ENCODE measurements at regions not wholly inside any gene's neighbourhood (a gene's known extent, or its start where the extent isn't known, plus 50 kb on each side); places are given as distances from the start of the nearest gene placed in this dataset.
"Not testable (repeated sequence)": the region's sequence is repeated elsewhere in the genome, so short reads cannot be mapped to it uniquely, and the experiment has no call there.

- H3K9me3 ChIP-seq (ENCODE audit: control insufficient read depth, low read length): not testable (repeated sequence)
Observed at GRCh38 chr10:10759806-10760205, 257.9 kb upstream of the CELF2 start.

GRCh38 chr10:10765017-10765416, 252.7 kb upstream of the CELF2 start:
- no peak overlapping the region for H3K9ac ChIP-seq (ENCODE audit: low read length)
- no peaks in the 10 kb centered on the region for H3K36me3 ChIP-seq (ENCODE audit: control insufficient read depth, insufficient read depth, low read length, severe bottlenecking)
- H3K4me3 ChIP-seq (ENCODE audit: low read length): no peak overlapping the region
- H3K27me3 ChIP-seq (replicated peaks; ENCODE audit: control insufficient read depth, insufficient read depth, low read length): peaks cover 6% of the 10 kb centered on the region
- DNase-seq (ENCODE audit: low read depth): no peak
- peaks cover 4% of the 10 kb centered on the region for H3K9me3 ChIP-seq (ENCODE audit: control insufficient read depth, low read length)
- peaks cover 8% of the 10 kb centered on the region for H3K4me1 ChIP-seq (ENCODE audit: control insufficient read depth, insufficient read depth, low read length)

More at GRCh38 chr10:10759806-10760205, 257.9 kb upstream of the CELF2 start:
- H3K4me3 ChIP-seq (ENCODE audit: low read length); H3K27me3 ChIP-seq (replicated peaks; ENCODE audit: control insufficient read depth, insufficient read depth, low read length); H3K36me3 ChIP-seq (ENCODE audit: control insufficient read depth, insufficient read depth, low read length, severe bottlenecking); H3K4me1 ChIP-seq (ENCODE audit: control insufficient read depth, insufficient read depth, low read length); H3K9ac ChIP-seq (ENCODE audit: low read length); DNase-seq (ENCODE audit: low read depth): not testable (repeated sequence)

DNA sequence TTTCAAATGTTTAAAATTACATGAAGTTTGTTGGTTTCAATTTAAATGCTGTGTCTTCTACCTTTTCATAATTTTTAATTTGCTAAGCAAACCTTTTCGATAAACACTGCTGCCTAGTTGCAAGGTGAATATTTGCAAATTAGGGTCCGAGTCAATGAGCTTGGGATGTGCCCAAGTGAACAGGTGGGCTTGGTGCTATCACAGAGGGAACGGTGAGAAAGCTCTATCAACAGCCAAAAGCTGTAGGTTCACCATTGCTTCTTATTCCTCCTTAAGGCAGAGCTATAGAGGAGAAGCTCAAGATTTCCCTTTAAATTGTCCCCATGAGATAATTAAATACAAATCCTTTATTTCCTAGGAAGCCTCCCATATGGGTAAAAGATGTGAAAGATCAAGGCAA, 245.3 kb upstream of the CELF2 start:
- H3K9me3 ChIP-seq (ENCODE audit: control insufficient read depth, low read length): no peaks in the 10 kb centered on the region
- H3K4me3 ChIP-seq (ENCODE audit: low read length): no peak overlapping the region
- DNase-seq (ENCODE audit: low read depth): no peak
- H3K4me1 ChIP-seq (ENCODE audit: control insufficient read depth, insufficient read depth, low read length): no peaks in the 10 kb centered on the region
- no peak overlapping the region for H3K9ac ChIP-seq (ENCODE audit: low read length)
- no peaks in the 10 kb centered on the region for H3K36me3 ChIP-seq (ENCODE audit: control insufficient read depth, insufficient read depth, low read length, severe bottlenecking)
- H3K27me3 ChIP-seq (replicated peaks; ENCODE audit: control insufficient read depth, insufficient read depth, low read length): no peaks in the 10 kb centered on the region

GRCh38 chr10:10772874-10773508, 244.7 kb upstream of the CELF2 start:
- H3K9me3 ChIP-seq (ENCODE audit: control insufficient read depth, low read length): no peaks in the 10 kb centered on the region
- no peak overlapping the region for H3K4me3 ChIP-seq (ENCODE audit: low read length)
- no peaks in the 10 kb centered on the region for H3K4me1 ChIP-seq (ENCODE audit: control insufficient read depth, insufficient read depth, low read length)
- DNase-seq (ENCODE audit: low read depth): no peak
- no peaks in the 10 kb centered on the region for H3K27me3 ChIP-seq (replicated peaks; ENCODE audit: control insufficient read depth, insufficient read depth, low read length)
- H3K9ac ChIP-seq (ENCODE audit: low read length): no peak overlapping the region
- H3K36me3 ChIP-seq (ENCODE audit: control insufficient read depth, insufficient read depth, low read length, severe bottlenecking): no peaks in the 10 kb centered on the region

DNA sequence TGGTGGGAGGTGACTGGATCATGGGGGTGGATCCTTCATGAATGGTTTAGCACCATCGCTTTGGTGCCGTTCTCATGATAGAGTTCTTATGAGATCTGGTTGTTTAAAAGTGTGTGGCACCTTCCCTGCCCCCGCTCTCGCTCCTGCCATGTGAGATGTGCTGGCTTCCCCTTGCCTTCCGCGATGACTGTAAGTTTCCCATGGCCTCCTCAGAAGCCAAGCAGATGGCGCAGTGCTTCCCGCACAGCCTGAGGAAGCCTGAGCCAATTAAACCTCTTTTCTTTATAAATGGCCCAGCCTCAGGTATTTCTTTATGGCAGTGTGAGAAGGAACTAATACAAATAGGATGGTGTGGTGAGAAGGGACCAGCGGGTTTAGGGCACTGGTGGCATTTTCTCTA, 243.3 kb upstream of the CELF2 start:
- no peak for DNase-seq (ENCODE audit: low read depth)
- H3K4me3 ChIP-seq (ENCODE audit: low read length): no peak overlapping the region
- H3K4me1 ChIP-seq (ENCODE audit: control insufficient read depth, insufficient read depth, low read length): no peaks in the 10 kb centered on the region
- no peaks in the 10 kb centered on the region for H3K36me3 ChIP-seq (ENCODE audit: control insufficient read depth, insufficient read depth, low read length, severe bottlenecking)
- H3K9me3 ChIP-seq (ENCODE audit: control insufficient read depth, low read length): no peaks in the 10 kb centered on the region
- H3K9ac ChIP-seq (ENCODE audit: low read length): no peak overlapping the region
- H3K27me3 ChIP-seq (replicated peaks; ENCODE audit: control insufficient read depth, insufficient read depth, low read length): no peaks in the 10 kb centered on the region

DNA sequence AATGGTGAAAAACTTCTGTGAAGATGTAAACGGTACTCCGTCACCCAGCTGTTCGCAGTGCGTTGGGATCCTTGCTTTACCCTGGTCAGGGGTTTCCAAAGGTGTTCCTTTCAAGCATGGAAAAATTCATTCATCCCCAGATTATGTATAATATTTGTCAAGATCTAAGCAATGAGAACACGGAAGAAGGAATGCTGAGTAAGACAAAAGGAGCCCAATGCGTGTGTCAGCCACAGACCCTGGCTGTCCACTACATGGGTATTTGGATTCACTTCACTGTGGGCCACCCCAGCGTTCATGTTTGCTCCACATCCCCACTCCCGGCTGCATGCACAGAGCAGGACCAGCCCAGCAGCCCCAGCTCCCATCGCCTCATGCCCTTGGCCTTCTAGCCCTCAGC, 241.3 kb upstream of the CELF2 start:
- Histone ChIP-seq H3K4me1 (ENCODE audit: control insufficient read depth, insufficient read depth, low read length) (no peaks in the 10 kb centered on the region), H3K9me3 (ENCODE audit: control insufficient read depth, low read length) (no peaks in the 10 kb centered on the region), H3K36me3 (ENCODE audit: control insufficient read depth, insufficient read depth, low read length, severe bottlenecking) (no peaks in the 10 kb centered on the region), H3K9ac (ENCODE audit: low read length) (no peak overlapping the region), H3K27me3 (replicated peaks; ENCODE audit: control insufficient read depth, insufficient read depth, low read length) (no peaks in the 10 kb centered on the region), H3K4me3 (ENCODE audit: low read length) (no peak overlapping the region)
- no peak for DNase-seq (ENCODE audit: low read depth)

GRCh38 chr10:10777279-10777678, 240.4 kb upstream of the CELF2 start:
- H3K4me1 ChIP-seq (ENCODE audit: control insufficient read depth, insufficient read depth, low read length): no peaks in the 10 kb centered on the region
- no peaks in the 10 kb centered on the region for H3K9me3 ChIP-seq (ENCODE audit: control insufficient read depth, low read length)
- no peaks in the 10 kb centered on the region for H3K27me3 ChIP-seq (replicated peaks; ENCODE audit: control insufficient read depth, insufficient read depth, low read length)
- DNase-seq (ENCODE audit: low read depth): no peak
- no peaks in the 10 kb centered on the region for H3K36me3 ChIP-seq (ENCODE audit: control insufficient read depth, insufficient read depth, low read length, severe bottlenecking)
- no peak overlapping the region for H3K9ac ChIP-seq (ENCODE audit: low read length)
- no peak overlapping the region for H3K4me3 ChIP-seq (ENCODE audit: low read length)

GRCh38 chr10:10777723-10778122, 239.9 kb upstream of the CELF2 start:
- Histone ChIP-seq H3K9ac (ENCODE audit: low read length) (no peak overlapping the region), H3K9me3 (ENCODE audit: control insufficient read depth, low read length) (no peaks in the 10 kb centered on the region), H3K4me1 (ENCODE audit: control insufficient read depth, insufficient read depth, low read length) (no peaks in the 10 kb centered on the region), H3K27me3 (replicated peaks; ENCODE audit: control insufficient read depth, insufficient read depth, low read length) (no peaks in the 10 kb centered on the region), H3K36me3 (ENCODE audit: control insufficient read depth, insufficient read depth, low read length, severe bottlenecking) (no peaks in the 10 kb centered on the region), H3K4me3 (ENCODE audit: low read length) (no peak overlapping the region)
- DNase-seq (ENCODE audit: low read depth): no peak

GRCh38 chr10:10778959-10779358, 238.7 kb upstream of the CELF2 start:
- H3K9ac ChIP-seq (ENCODE audit: low read length): no peak overlapping the region
- no peaks in the 10 kb centered on the region for H3K4me1 ChIP-seq (ENCODE audit: control insufficient read depth, insufficient read depth, low read length)
- no peaks in the 10 kb centered on the region for H3K27me3 ChIP-seq (replicated peaks; ENCODE audit: control insufficient read depth, insufficient read depth, low read length)

GRCh38 chr10:10779511-10779910, 238.2 kb upstream of the CELF2 start:
- no peaks in the 10 kb centered on the region for H3K27me3 ChIP-seq (replicated peaks; ENCODE audit: control insufficient read depth, insufficient read depth, low read length)
- no peaks in the 10 kb centered on the region for H3K9me3 ChIP-seq (ENCODE audit: control insufficient read depth, low read length)
- H3K36me3 ChIP-seq (ENCODE audit: control insufficient read depth, insufficient read depth, low read length, severe bottlenecking): no peaks in the 10 kb centered on the region
- no peak for DNase-seq (ENCODE audit: low read depth)
- no peak overlapping the region for H3K9ac ChIP-seq (ENCODE audit: low read length)
- H3K4me1 ChIP-seq (ENCODE audit: control insufficient read depth, insufficient read depth, low read length): no peaks in the 10 kb centered on the region
- no peak overlapping the region for H3K4me3 ChIP-seq (ENCODE audit: low read length)

More at GRCh38 chr10:10778959-10779358, 238.7 kb upstream of the CELF2 start:
- Histone ChIP-seq H3K4me3 (ENCODE audit: low read length) (no peak overlapping the region), H3K9me3 (ENCODE audit: control insufficient read depth, low read length) (no peaks in the 10 kb centered on the region), H3K36me3 (ENCODE audit: control insufficient read depth, insufficient read depth, low read length, severe bottlenecking) (no peaks in the 10 kb centered on the region)
- no peak for DNase-seq (ENCODE audit: low read depth)

GRCh38 chr10:10780746-10781145, 236.9 kb upstream of the CELF2 start:
- H3K4me1 ChIP-seq (ENCODE audit: control insufficient read depth, insufficient read depth, low read length): peaks cover 6% of the 10 kb centered on the region
- H3K9me3 ChIP-seq (ENCODE audit: control insufficient read depth, low read length): no peaks in the 10 kb centered on the region
- no peak overlapping the region for H3K9ac ChIP-seq (ENCODE audit: low read length)
- H3K4me3 ChIP-seq (ENCODE audit: low read length): no peak overlapping the region
- H3K36me3 ChIP-seq (ENCODE audit: control insufficient read depth, insufficient read depth, low read length, severe bottlenecking): no peaks in the 10 kb centered on the region
- no peaks in the 10 kb centered on the region for H3K27me3 ChIP-seq (replicated peaks; ENCODE audit: control insufficient read depth, insufficient read depth, low read length)
- DNase-seq (ENCODE audit: low read depth): peak; percentile 42

- H3K9ac ChIP-seq (ENCODE audit: low read length): no peak overlapping the region
- DNase-seq (ENCODE audit: low read depth): no peak
- no peaks in the 10 kb centered on the region for H3K27me3 ChIP-seq (replicated peaks; ENCODE audit: control insufficient read depth, insufficient read depth, low read length)
- no peaks in the 10 kb centered on the region for H3K36me3 ChIP-seq (ENCODE audit: control insufficient read depth, insufficient read depth, low read length, severe bottlenecking)
- peaks cover 25% of the 10 kb centered on the region for H3K4me1 ChIP-seq (ENCODE audit: control insufficient read depth, insufficient read depth, low read length)
- no peaks in the 10 kb centered on the region for H3K9me3 ChIP-seq (ENCODE audit: control insufficient read depth, low read length)
- no peak overlapping the region for H3K4me3 ChIP-seq (ENCODE audit: low read length)
Observed at GRCh38 chr10:10782603-10783002, 235.1 kb upstream of the CELF2 start.
